ENCODE measurements at regions not wholly inside any gene's neighbourhood (a gene's known extent, or its start where the extent isn't known, plus 50 kb on each side); places are given as distances from the start of the nearest gene placed in this dataset.
A peak's percentile ranks its signal among the peaks of the same experiment; 100 is the strongest.

DNA sequence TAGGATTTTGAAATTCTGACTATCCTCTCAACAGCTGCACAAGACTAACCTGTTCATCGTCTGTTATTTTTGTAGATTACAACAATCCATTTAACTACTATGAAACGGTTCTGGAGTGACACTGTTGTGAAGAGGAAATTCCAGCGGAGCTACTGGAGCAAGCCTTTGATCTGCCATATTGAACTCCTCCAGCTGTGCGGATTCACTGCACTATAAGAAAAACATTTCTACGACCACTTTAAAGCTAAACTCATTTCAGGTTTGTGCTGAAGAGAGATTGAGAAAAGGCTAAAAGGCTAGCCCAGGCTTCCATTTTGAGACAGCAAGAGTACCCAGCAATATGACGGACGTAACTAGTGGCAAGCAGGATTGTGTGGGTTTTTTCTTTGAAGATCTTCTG is 104.9 kb upstream of the ANKH start (continued):
- TF ChIP-seq, protein P1, sequence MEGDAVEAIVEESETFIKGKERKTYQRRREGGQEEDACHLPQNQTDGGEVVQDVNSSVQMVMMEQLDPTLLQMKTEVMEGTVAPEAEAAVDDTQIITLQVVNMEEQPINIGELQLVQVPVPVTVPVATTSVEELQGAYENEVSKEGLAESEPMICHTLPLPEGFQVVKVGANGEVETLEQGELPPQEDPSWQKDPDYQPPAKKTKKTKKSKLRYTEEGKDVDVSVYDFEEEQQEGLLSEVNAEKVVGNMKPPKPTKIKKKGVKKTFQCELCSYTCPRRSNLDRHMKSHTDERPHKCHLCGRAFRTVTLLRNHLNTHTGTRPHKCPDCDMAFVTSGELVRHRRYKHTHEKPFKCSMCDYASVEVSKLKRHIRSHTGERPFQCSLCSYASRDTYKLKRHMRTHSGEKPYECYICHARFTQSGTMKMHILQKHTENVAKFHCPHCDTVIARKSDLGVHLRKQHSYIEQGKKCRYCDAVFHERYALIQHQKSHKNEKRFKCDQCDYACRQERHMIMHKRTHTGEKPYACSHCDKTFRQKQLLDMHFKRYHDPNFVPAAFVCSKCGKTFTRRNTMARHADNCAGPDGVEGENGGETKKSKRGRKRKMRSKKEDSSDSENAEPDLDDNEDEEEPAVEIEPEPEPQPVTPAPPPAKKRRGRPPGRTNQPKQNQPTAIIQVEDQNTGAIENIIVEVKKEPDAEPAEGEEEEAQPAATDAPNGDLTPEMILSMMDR (IDR thresholded peaks at IDR 0.05 in 2 of 3, conservative IDR thresholded peaks at IDR 0.05 in 1 of 3; ENCODE audit: control insufficient read depth in 2 of 3, extremely low read depth in 1 of 3, insufficient read depth in 1 of 3, low read depth in 3 of 3, low read length in 3 of 3) = no peak
- TF ChIP-seq FOS (IDR thresholded peaks at IDR 0.05; ENCODE audit: borderline replicate concordance, extremely low read depth, insufficient read length) = no peak
- no peak for TF ChIP-seq JUND (IDR thresholded peaks at IDR 0.05; ENCODE audit: low read depth, low read length)
- TF ChIP-seq ZZZ3 (IDR thresholded peaks at IDR 0.05; ENCODE audit: control insufficient read depth, insufficient read length, low read depth) = no peak
- TF ChIP-seq, protein P2, sequence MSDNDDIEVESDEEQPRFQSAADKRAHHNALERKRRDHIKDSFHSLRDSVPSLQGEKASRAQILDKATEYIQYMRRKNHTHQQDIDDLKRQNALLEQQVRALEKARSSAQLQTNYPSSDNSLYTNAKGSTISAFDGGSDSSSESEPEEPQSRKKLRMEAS (IDR thresholded peaks at IDR 0.05; ENCODE audit: low read depth, low read length) = no peak
- TF ChIP-seq LARP7 (IDR thresholded peaks at IDR 0.05) = no peak

DNA sequence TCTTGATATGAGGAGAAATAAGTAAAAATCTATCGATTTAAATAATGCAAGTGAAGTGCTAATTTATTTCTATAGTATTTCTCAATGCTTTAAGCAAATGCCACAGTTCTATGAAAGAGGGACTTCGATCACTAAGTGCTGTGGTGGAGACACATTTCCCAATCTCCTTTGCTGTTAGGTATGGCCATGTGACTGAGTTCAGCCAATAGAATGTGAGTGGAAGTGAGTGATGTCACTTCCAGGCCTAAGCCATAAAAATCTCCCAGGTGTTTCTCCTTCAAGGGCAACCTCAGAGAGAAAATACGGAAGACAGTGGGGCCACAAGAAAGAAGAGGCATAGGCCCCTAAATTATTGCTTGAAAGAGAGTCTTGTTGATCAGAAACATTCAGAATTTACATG is 100.3 kb upstream of the ANKH start:
- ATAC-seq = no peak
- Histone ChIP-seq H3K4me3 (no peak overlapping the region), H3K36me3 (ENCODE audit: control insufficient read depth in 2 of 2, insufficient read depth in 2 of 2, low read length in 1 of 2) (no peaks in the 10 kb centered on the region), H3K27me3 (replicated peaks in 1 of 2; ENCODE audit: control insufficient read depth in 2 of 2, insufficient read depth in 2 of 2, low read length in 1 of 2) (no peaks in the 10 kb centered on the region), H3K27ac (ENCODE audit: control insufficient read depth, insufficient read depth) (no peak overlapping the region), H3K4me1 (ENCODE audit: control insufficient read depth, insufficient read depth, low read length) (no peaks in the 10 kb centered on the region), H3K9me3 (replicated peaks; ENCODE audit: control insufficient read depth, insufficient read depth, low read length) (no peaks in the 10 kb centered on the region), H2AFZ (ENCODE audit: control insufficient read depth, low read depth, low read length) (no peak overlapping the region), H4K20me1 (ENCODE audit: control insufficient read depth, insufficient read depth) (no peaks in the 10 kb centered on the region), H3K4me2 (ENCODE audit: control insufficient read depth, insufficient read depth) (no peak overlapping the region), H3K9ac (ENCODE audit: control insufficient read depth, insufficient read depth, low read length) (no peak overlapping the region), H3K79me2 (ENCODE audit: control insufficient read depth, insufficient read depth, low read length) (no peaks in the 10 kb centered on the region)
- RAD21 ChIA-PET (ENCODE audit: unreplicated experiment) = no interaction called here
- DNase-seq (ENCODE audit: low read depth, low spot score) = no peak
- CTCF ChIA-PET = no interaction called here
- POLR2A ChIA-PET = no interaction called here
- intact Hi-C loops (cut with micrococcal nuclease; ENCODE audit: unreplicated experiment) (no loop called here), in situ Hi-C loops (cut with MboI) (no loop called here)
- peak; percentile 35 for FAIRE-seq
- WGBS (ENCODE audit: insufficient coverage, insufficient replicate concordance, low lambda C conversion rate, missing lambda C conversion rate) = 56% methylated on average over 3 of the region's 3 CpGs
- TF ChIP-seq, protein P3, sequence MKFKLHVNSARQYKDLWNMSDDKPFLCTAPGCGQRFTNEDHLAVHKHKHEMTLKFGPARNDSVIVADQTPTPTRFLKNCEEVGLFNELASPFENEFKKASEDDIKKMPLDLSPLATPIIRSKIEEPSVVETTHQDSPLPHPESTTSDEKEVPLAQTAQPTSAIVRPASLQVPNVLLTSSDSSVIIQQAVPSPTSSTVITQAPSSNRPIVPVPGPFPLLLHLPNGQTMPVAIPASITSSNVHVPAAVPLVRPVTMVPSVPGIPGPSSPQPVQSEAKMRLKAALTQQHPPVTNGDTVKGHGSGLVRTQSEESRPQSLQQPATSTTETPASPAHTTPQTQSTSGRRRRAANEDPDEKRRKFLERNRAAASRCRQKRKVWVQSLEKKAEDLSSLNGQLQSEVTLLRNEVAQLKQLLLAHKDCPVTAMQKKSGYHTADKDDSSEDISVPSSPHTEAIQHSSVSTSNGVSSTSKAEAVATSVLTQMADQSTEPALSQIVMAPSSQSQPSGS (IDR thresholded peaks at IDR 0.05; ENCODE audit: low read length) = no peak
- TF ChIP-seq SMARCA5 (IDR thresholded peaks at IDR 0.05) (no peak), NRF1 (conservative IDR thresholded peaks at IDR 0.05; ENCODE audit: low read depth, low read length) (no peak), CREM (IDR thresholded peaks at IDR 0.05; ENCODE audit: low read depth) (no peak), CBX5 (IDR thresholded peaks at IDR 0.05; ENCODE audit: low read depth) (no peak), NFYB (IDR thresholded peaks at IDR 0.05; ENCODE audit: insufficient read depth, low read depth, low read length) (peak; percentile 77), CHD4 (IDR thresholded peaks at IDR 0.05) (no peak), FOS (IDR thresholded peaks at IDR 0.05; ENCODE audit: borderline replicate concordance, extremely low read depth, insufficient read length) (no peak)
- no TSS peak for BruUV-seq (replicated peaks)
- SMC1A ChIA-PET (ENCODE audit: uncharacterized antibody, unreplicated experiment) = no interaction called here
